Natural killer cell (primary cell): ENCODE measurements at regions not wholly inside any gene's neighbourhood (a gene's known extent, or its start where the extent isn't known, plus 50 kb on each side); places are given as distances from the start of the nearest gene placed in this dataset.

Source experiments
- ATAC-seq, 3 donors: fragments of 150-1000 bp in 2 of 3; fragments of 200-7000 bp in 1 of 3; cut with Tn5 transposase; 1 replicate in 1 of 3; 2 replicates in 2 of 3; pipeline ENCODE4 v1.10.0; 2021; ENCODE audit warnings: mild to moderate bottlenecking in 2 of 3, moderate library complexity in 2 of 3
- DNase-seq, 2 donors: peaks; one replicate each; pipeline versions ENCODE4 v3.0.0 to v3.0.0-alpha.2; 2013 to 2021; ENCODE audit warnings: mixed read lengths in 1 of 2
- H3K27ac ChIP-seq: one replicate; pipeline ENCODE4 v1.5.1; 2013; ENCODE audit warnings: mild to moderate bottlenecking, low read length
- H3K27me3 ChIP-seq: one replicate; pipeline ENCODE4 v1.6.1; 2013; ENCODE audit warnings: low read length; ENCODE audit not compliant: control insufficient read depth, insufficient read depth
- H3K36me3 ChIP-seq: one replicate; pipeline ENCODE4 v1.6.1; 2013; ENCODE audit warnings: low read length; ENCODE audit not compliant: control insufficient read depth, insufficient read depth
- H3K4me1 ChIP-seq: one replicate; pipeline ENCODE4 v1.6.1; 2013; ENCODE audit warnings: low read length; ENCODE audit not compliant: control insufficient read depth, insufficient read depth
- H3K4me3 ChIP-seq: one replicate; pipeline ENCODE4 v1.5.1; 2013; ENCODE audit warnings: low read length
- H3K9me3 ChIP-seq: one replicate; pipeline ENCODE4 v1.6.1; 2013; ENCODE audit warnings: low read length; ENCODE audit not compliant: control insufficient read depth, insufficient read depth
- H3K27ac Mint-ChIP-seq, 2 donors: one replicate each; pipeline ENCODE4 v1.8.0; 2022; ENCODE audit warnings: mild to moderate bottlenecking in 2 of 2, mixed read lengths in 2 of 2, moderate library complexity in 1 of 2
- H3K27me3 Mint-ChIP-seq, 2 donors: one replicate each; pipeline ENCODE4 v1.8.0; 2022; ENCODE audit warnings: low read depth in 2 of 2, mixed read lengths in 2 of 2
- H3K36me3 Mint-ChIP-seq: one replicate; pipeline ENCODE4 v1.8.0; 2022; ENCODE audit warnings: mixed read lengths
- H3K4me1 Mint-ChIP-seq, 2 donors: one replicate each; pipeline ENCODE4 v1.8.0; 2022; ENCODE audit warnings: mixed read lengths in 2 of 2
- H3K4me3 Mint-ChIP-seq: one replicate; pipeline ENCODE4 v1.8.0; 2022; ENCODE audit warnings: mild to moderate bottlenecking, moderate library complexity, mixed read lengths
- H3K9me3 Mint-ChIP-seq, 2 donors: one replicate each; pipeline ENCODE4 v1.8.0; 2022; ENCODE audit warnings: mixed read lengths in 2 of 2
- CTCF ChIP-seq: fragments of 200-600 bp; IDR thresholded peaks from one replicate; pipeline ENCODE4 v1.8.0; 2022; ENCODE audit warnings: antibody characterized with exemption
- WGBS: methylation state at CpG from one replicate; pipeline ENCODE4 v1.1.7; 2013; ENCODE audit warnings: missing lambda C conversion rate; ENCODE audit not compliant: insufficient coverage; 5-methylcytosine and 5-hydroxymethylcytosine counted together
- intact Hi-C: fragments of 100-400 bp; cut with micrococcal nuclease; formaldehyde crosslinking; loops from one replicate; pipeline ENCODE4 v1.14.2; 2022

GRCh38 chr2:236636261-236636660, 66.6 kb downstream of the ACKR3 start:
- no peak overlapping the region for H3K4me3 Mint-ChIP-seq
- Histone ChIP-seq H3K9me3 (no peaks in the 10 kb centered on the region), H3K27ac (no peak overlapping the region), H3K4me1 (no peaks in the 10 kb centered on the region), H3K36me3 (no peaks in the 10 kb centered on the region), H3K27me3 (no peaks in the 10 kb centered on the region), H3K4me3 (no peak overlapping the region)
- DNase-seq, result no peak
- peaks cover 16 to 23% of the 10 kb centered on the region in 2 donors for H3K27me3 Mint-ChIP-seq
- no peaks in the 10 kb centered on the region for H3K9me3 Mint-ChIP-seq
- no peak for ATAC-seq
- H3K4me1 Mint-ChIP-seq, result peaks cover 0 to 11% of the 10 kb centered on the region in 2 donors
- 85% methylated on average over 7 of the region's 7 CpGs for whole genome bisulfite sequencing
- intact Hi-C loops, result no loop called here
- no peak for TF ChIP-seq CTCF
- H3K36me3 Mint-ChIP-seq, result no peaks in the 10 kb centered on the region
- H3K27ac Mint-ChIP-seq, result no peak overlapping the region

GRCh38 chr2:236636714-236637470, 67.3 kb downstream of the ACKR3 start:
- intact Hi-C loops, result no loop called here

GRCh38 chr2:236637686-236638569, 68.3 kb downstream of the ACKR3 start:
- Histone ChIP-seq H3K27ac (no peak overlapping the region), H3K4me1 (no peaks in the 10 kb centered on the region), H3K9me3 (no peaks in the 10 kb centered on the region), H3K36me3 (no peaks in the 10 kb centered on the region), H3K27me3 (no peaks in the 10 kb centered on the region), H3K4me3 (no peak overlapping the region)
- Mint-ChIP-seq H3K36me3 (no peaks in the 10 kb centered on the region), H3K4me3 (no peak overlapping the region), H3K9me3 (no peaks in the 10 kb centered on the region), H3K27me3 (peaks cover 14 to 28% of the 10 kb centered on the region in 2 donors), H3K4me1 (no peaks in the 10 kb centered on the region), H3K27ac (no peak overlapping the region)
- intact Hi-C loops, result no loop called here
- DNase-seq, result no peak
- TF ChIP-seq CTCF, result no peak
- 58% methylated on average over 6 of the region's 6 CpGs for WGBS
- no peak for ATAC-seq

More at GRCh38 chr2:236636714-236637470, 67.3 kb downstream of the ACKR3 start:
- Histone ChIP-seq H3K4me1 (no peaks in the 10 kb centered on the region), H3K4me3 (no peak overlapping the region), H3K36me3 (no peaks in the 10 kb centered on the region), H3K27ac (no peak overlapping the region), H3K27me3 (no peaks in the 10 kb centered on the region), H3K9me3 (no peaks in the 10 kb centered on the region)
- WGBS, result 90% methylated on average over 18 of the region's 18 CpGs
- DNase-seq, result no peak
- H3K4me3 Mint-ChIP-seq, result no peak overlapping the region
- H3K9me3 Mint-ChIP-seq, result no peaks in the 10 kb centered on the region
- no peak for TF ChIP-seq CTCF
- ATAC-seq, result no peak
- peaks cover 0 to 7% of the 10 kb centered on the region in 2 donors for H3K4me1 Mint-ChIP-seq
- H3K27me3 Mint-ChIP-seq, result peaks cover 19 to 21% of the 10 kb centered on the region in 2 donors
- no peak overlapping the region for H3K27ac Mint-ChIP-seq
- no peaks in the 10 kb centered on the region for H3K36me3 Mint-ChIP-seq
